Stimulated activated CD4-positive, alpha-beta T cell treated with anti-CD3 and anti-CD28 coated beads, Interleukin-4, amount 100 ng/mL, for 48 hours (primary cell): ENCODE measurements at regions not wholly inside any gene's neighbourhood (a gene's known extent, or its start where the extent isn't known, plus 50 kb on each side); places are given as distances from the start of the nearest gene placed in this dataset.

Experiments used
- DNase-seq, 2 donors: peaks; one replicate each; pipeline ENCODE4 v3.0.0-alpha.2; 2020; ENCODE audit warnings: low read depth in 2 of 2

DNA sequence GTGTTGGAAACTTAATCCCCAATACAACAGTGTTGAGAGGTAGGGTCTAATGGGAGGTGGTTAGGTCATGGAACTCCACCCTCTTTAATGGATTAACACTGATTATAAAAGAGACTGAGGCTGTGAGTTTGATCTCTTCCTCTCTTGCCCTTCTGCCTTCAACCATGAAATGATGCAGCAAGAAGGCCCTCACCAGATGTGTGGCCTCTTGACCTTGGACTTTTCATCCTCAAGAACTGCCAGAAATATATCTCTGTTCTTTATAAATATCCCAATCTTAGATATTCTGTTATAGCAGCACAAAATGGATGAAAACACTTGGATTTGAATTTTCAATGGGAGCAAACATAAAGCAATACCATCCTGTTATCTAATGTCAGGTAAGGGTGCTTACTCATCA, 67.6 kb downstream of the NMUR2 start:
- no peak for DNase-seq

DNA sequence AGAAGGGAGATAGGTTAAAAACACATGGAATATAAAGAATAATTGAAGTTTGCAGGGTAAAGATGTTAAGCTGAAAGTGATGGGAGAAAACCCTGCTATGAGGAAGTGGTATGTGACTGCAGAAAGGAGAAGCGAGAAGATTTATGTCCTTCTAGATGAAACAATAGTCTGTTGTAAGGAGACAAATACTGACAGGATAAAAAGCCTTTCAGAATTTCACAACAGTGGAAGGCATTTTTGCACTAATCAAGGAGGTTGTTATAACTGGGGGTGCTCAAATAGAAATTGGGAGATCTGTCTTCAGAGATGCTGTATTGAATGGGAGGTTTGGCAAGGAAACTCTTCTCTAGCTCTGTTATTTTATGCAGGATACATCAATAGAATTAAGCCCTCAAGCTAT, 69.6 kb downstream of the NMUR2 start:
- DNase-seq: no peak

GRCh38 chr5:152332716-152333460, 72.2 kb downstream of the NMUR2 start:
- DNase-seq: no peak

DNA sequence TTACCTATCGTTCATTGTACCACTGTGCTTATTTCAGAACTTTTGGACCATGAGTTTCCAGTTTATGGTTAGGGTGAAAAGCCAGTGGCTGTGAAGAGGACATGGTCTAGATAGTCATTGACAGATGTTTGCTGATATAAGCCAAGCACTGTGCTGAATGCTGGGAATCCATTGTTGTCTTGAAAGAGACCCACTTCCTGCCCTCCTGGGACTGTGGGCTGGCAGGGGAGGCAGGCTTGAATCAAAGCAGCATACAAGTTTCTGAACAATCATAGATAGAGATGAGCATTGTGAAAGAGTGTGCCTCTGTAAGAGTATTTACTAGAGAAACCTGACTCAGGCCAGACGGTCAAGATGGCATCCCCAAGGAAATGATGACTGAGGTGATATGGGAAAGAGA, 73.4 kb downstream of the NMUR2 start:
- DNase-seq: no peak

GRCh38 chr5:152331006-152331405, 74.1 kb downstream of the NMUR2 start:
- no peak for DNase-seq

- DNase-seq: no peak
Observed at GRCh38 chr5:152329761-152330283, 75.3 kb downstream of the NMUR2 start.

- DNase-seq: no peak
Observed at GRCh38 chr5:152329207-152329606, 75.9 kb downstream of the NMUR2 start.

- no peak for DNase-seq
Observed at GRCh38 chr5:152315942-152316341, 89.1 kb downstream of the NMUR2 start.

- no peak for DNase-seq
Observed at GRCh38 chr5:152314196-152314829, 90.8 kb downstream of the NMUR2 start.

DNA sequence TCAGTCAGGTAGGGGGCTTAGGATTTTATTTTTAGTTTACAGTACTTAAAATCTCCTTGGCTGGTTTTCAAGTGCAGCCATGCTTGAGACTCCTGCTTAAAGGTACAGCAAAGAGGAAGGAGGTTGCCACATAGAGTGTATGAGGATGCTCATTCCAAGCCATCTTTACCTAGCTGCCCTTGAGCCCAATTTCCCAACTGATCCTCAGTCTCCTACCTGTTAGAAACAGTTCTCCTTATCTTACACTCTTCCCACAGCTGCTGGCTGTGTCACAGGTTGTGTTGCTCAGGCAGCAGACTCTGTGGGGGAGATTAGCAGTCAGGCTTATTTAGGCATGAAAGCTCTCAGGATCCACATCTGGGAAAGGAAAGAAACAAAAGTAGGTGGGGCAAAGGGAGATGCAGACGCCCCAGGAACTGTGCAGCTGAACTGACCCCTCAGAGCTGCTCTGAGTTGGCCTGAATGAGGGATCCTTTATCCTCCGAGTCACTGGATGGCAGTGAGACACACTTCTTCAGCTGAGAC, 95.1 kb downstream of the NMUR2 start:
- DNase-seq: no peak

DNA sequence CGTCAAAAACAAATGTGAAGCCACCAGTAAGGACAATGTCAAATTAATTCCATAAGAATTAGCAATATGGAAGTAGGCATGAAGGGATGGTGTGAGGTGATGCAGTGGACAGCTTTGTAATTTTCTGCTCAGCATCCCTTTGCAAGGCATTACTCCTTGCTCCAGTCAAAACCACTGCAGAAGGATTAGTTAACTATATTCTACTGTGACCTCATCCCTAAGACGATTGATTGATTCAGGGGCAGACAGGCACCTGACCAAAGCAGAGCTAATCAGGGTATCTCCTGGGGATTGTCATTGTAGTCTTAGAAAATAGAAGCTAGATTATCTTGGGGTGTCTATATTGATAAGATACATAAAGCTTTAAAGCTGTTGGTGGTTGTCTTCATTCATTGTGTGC, 98.7 kb downstream of the NMUR2 start:
- no peak for DNase-seq

DNA sequence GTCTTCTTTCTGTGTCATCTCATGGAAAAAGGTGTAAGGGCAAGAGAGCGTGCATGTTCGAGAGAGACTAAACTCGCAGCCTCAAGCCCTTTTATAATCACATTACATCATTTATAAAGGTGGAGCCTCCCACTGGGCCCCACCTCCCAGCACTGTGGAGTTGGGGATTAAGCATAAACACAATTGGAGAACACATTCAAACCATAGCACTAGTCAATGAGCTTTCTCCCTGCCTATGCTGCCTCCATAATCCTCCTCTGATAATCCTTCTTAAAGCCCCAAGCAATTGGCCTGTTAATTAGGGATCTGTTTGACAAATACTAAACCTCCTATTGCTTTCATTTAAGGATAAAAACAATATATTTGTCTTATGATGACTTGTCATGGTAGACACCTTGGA, 99.6 kb downstream of the NMUR2 start:
- DNase-seq: no peak

GRCh38 chr5:152303841-152304240, 101.2 kb downstream of the NMUR2 start:
- DNase-seq: no peak

GRCh38 chr5:152297866-152298265, 107.2 kb downstream of the NMUR2 start:
- DNase-seq: no peak

DNA sequence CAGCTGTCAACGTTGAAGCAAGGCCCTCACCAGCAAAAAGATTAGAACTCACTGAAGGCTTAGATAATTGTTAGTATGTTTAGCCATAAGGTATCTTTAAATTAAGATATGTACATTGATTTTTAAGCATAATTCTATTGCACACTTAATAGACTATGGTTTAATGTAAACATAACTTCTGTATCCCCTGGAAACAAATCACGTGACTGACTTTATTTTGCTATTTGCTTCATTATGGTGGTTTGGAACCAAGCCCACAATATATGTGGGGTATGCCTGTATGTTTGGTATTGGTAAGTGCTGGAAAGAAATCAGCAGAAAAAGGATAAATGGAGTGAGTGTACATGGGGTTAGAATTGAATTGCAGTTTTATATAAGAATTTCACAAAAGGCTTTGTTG, 111.9 kb downstream of the NMUR2 start:
- no peak for DNase-seq

DNA sequence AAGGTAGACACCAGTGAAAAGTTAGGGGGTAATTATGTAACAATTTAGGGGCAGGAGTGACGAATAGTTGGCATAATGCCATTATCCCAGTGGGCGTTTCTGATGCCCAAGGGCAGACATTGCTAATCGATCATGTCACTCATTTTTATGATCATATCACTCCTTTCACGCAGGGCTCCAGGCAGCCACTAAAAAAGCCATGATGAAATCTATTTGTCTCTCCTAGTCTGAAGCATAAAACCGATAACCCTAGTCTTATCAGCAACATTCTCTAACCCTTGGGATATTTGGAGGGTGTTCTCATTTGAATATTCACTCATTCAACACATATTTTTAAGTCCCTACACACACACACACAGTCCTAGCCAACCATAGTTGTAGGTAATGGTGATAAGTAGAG, 114.9 kb downstream of the NMUR2 start:
- DNase-seq: no peak

GRCh38 chr5:152288917-152289595, 116.0 kb downstream of the NMUR2 start:
- no peak for DNase-seq

GRCh38 chr5:152288499-152288898, 116.6 kb downstream of the NMUR2 start:
- DNase-seq: no peak

GRCh38 chr5:152285764-152286163, 119.3 kb downstream of the NMUR2 start:
- no peak for DNase-seq

- DNase-seq: no peak
Observed at GRCh38 chr5:152282331-152282730, 122.7 kb downstream of the NMUR2 start.

- no peak for DNase-seq
Observed at GRCh38 chr5:152277936-152278335, 127.1 kb downstream of the NMUR2 start.

GRCh38 chr5:152274224-152274623, 130.9 kb downstream of the NMUR2 start:
- no peak for DNase-seq

DNA sequence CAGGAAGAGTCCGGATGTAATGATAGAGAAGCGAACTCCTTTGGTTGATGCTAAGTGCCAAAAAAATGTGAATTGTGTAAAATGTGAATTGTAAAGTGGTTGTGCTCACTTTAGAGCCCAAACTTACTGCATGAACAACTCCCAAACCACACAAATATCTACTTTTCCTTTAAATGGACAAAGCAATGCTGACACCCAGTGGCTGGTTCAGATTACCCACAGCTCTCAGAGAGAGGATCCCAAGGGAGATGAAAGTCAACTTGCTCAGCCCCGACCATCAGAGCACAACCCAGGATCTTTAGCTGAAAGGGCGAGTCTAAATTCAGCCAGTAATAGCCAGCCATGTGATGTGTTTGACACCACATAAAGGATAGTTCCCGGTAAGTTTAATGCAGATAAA, 133.7 kb downstream of the NMUR2 start:
- no peak for DNase-seq
